ENCODE measurements at regions not wholly inside any gene's neighbourhood (a gene's known extent, or its start where the extent isn't known, plus 50 kb on each side); places are given as distances from the start of the nearest gene placed in this dataset.

GRCh38 chr1:58096714-58097113 is 449.8 kb downstream of the OMA1 start:
- Histone ChIP-seq H3K4me3 (ENCODE audit: insufficient read depth, low read length) (no peak overlapping the region), H3K4me1 (ENCODE audit: insufficient read depth, low read length) (no peaks in the 10 kb centered on the region), H3K27ac (ENCODE audit: low read depth, low read length) (no peak overlapping the region), H3K79me2 (ENCODE audit: insufficient read depth, low read length) (no peaks in the 10 kb centered on the region), H3K4me2 (ENCODE audit: insufficient read depth, low read length) (no peak overlapping the region), H3K9me3 (ENCODE audit: low read depth, low read length) (no peaks in the 10 kb centered on the region), H4K20me1 (ENCODE audit: insufficient read depth, low read length) (no peaks in the 10 kb centered on the region), H2AFZ (ENCODE audit: low read length) (no peak overlapping the region), H3K36me3 (ENCODE audit: insufficient read depth, low read length) (no peaks in the 10 kb centered on the region), H3K27me3 (ENCODE audit: insufficient read depth, low read length) (no peaks in the 10 kb centered on the region)
- no peak for TF ChIP-seq CTCF (IDR thresholded peaks at IDR 0.05; ENCODE audit: extremely low read depth, low read depth, low read length)
- DNase-seq (ENCODE audit: insufficient read length, low spot score, missing footprints), result no peak

GRCh38 chr1:58095183-58095582 is 451.3 kb downstream of the OMA1 start:
- no peaks in the 10 kb centered on the region for H3K4me1 ChIP-seq (ENCODE audit: insufficient read depth, low read length)
- H3K27me3 ChIP-seq (ENCODE audit: insufficient read depth, low read length), result no peaks in the 10 kb centered on the region
- H3K9me3 ChIP-seq (ENCODE audit: low read depth, low read length), result no peaks in the 10 kb centered on the region
- H3K79me2 ChIP-seq (ENCODE audit: insufficient read depth, low read length), result no peaks in the 10 kb centered on the region
- DNase-seq (ENCODE audit: insufficient read length, low spot score, missing footprints), result no peak
- no peak overlapping the region for H2AFZ ChIP-seq (ENCODE audit: low read length)
- H3K27ac ChIP-seq (ENCODE audit: low read depth, low read length), result no peak overlapping the region
- no peak overlapping the region for H3K4me3 ChIP-seq (ENCODE audit: insufficient read depth, low read length)
- TF ChIP-seq CTCF (IDR thresholded peaks at IDR 0.05; ENCODE audit: extremely low read depth, low read depth, low read length), result no peak
- H3K4me2 ChIP-seq (ENCODE audit: insufficient read depth, low read length), result no peak overlapping the region
- no peaks in the 10 kb centered on the region for H4K20me1 ChIP-seq (ENCODE audit: insufficient read depth, low read length)
- no peaks in the 10 kb centered on the region for H3K36me3 ChIP-seq (ENCODE audit: insufficient read depth, low read length)

GRCh38 chr1:58094221-58094620 is 452.3 kb downstream of the OMA1 start:
- no peak for TF ChIP-seq CTCF (IDR thresholded peaks at IDR 0.05; ENCODE audit: extremely low read depth, low read depth, low read length)
- no peaks in the 10 kb centered on the region for H4K20me1 ChIP-seq (ENCODE audit: insufficient read depth, low read length)
- no peak overlapping the region for H3K4me3 ChIP-seq (ENCODE audit: insufficient read depth, low read length)
- DNase-seq (ENCODE audit: insufficient read length, low spot score, missing footprints), result no peak
- no peaks in the 10 kb centered on the region for H3K79me2 ChIP-seq (ENCODE audit: insufficient read depth, low read length)
- no peaks in the 10 kb centered on the region for H3K27me3 ChIP-seq (ENCODE audit: insufficient read depth, low read length)
- no peak overlapping the region for H2AFZ ChIP-seq (ENCODE audit: low read length)
- no peaks in the 10 kb centered on the region for H3K9me3 ChIP-seq (ENCODE audit: low read depth, low read length)
- no peaks in the 10 kb centered on the region for H3K4me1 ChIP-seq (ENCODE audit: insufficient read depth, low read length)
- no peak overlapping the region for H3K27ac ChIP-seq (ENCODE audit: low read depth, low read length)
- no peaks in the 10 kb centered on the region for H3K36me3 ChIP-seq (ENCODE audit: insufficient read depth, low read length)
- no peak overlapping the region for H3K4me2 ChIP-seq (ENCODE audit: insufficient read depth, low read length)

GRCh38 chr1:58090640-58091039 is 455.9 kb downstream of the OMA1 start:
- no peaks in the 10 kb centered on the region for H3K4me1 ChIP-seq (ENCODE audit: insufficient read depth, low read length)

More at GRCh38 chr1:58090640-58091039, 455.9 kb downstream of the OMA1 start:
- Histone ChIP-seq H3K4me3 (ENCODE audit: insufficient read depth, low read length) (no peak overlapping the region), H3K4me2 (ENCODE audit: insufficient read depth, low read length) (no peak overlapping the region), H3K27ac (ENCODE audit: low read depth, low read length) (no peak overlapping the region), H3K9me3 (ENCODE audit: low read depth, low read length) (no peaks in the 10 kb centered on the region), H3K79me2 (ENCODE audit: insufficient read depth, low read length) (no peaks in the 10 kb centered on the region), H3K36me3 (ENCODE audit: insufficient read depth, low read length) (no peaks in the 10 kb centered on the region), H2AFZ (ENCODE audit: low read length) (no peak overlapping the region), H3K27me3 (ENCODE audit: insufficient read depth, low read length) (no peaks in the 10 kb centered on the region), H4K20me1 (ENCODE audit: insufficient read depth, low read length) (no peaks in the 10 kb centered on the region)
- DNase-seq (ENCODE audit: insufficient read length, low spot score, missing footprints), result no peak
- TF ChIP-seq CTCF (IDR thresholded peaks at IDR 0.05; ENCODE audit: extremely low read depth, low read depth, low read length), result no peak
